Mammary epithelial cell (primary cell): ENCODE measurements at regions not wholly inside any gene's neighbourhood (a gene's known extent, or its start where the extent isn't known, plus 50 kb on each side); places are given as distances from the start of the nearest gene placed in this dataset.

ENCODE experiments used
- EZH2 ChIP-seq: IDR thresholded peaks from 2 replicates; pipeline ENCODE4 v1.6.1; 2012; ENCODE audit warnings: low read length, inconsistent platforms, borderline replicate concordance
- TF ChIP-seq, protein P1 (sequence below), 2 donors: IDR thresholded peaks in 1 of 2; conservative IDR thresholded peaks in 1 of 2; 2 replicates each; pipeline ENCODE4 v1.5.1; 2011 to 2012; ENCODE audit warnings: inconsistent platforms in 2 of 2, low read length in 2 of 2, mild to moderate bottlenecking in 2 of 2, control low read depth in 1 of 2, low read depth in 1 of 2; ENCODE audit not compliant: insufficient read depth in 1 of 2; ENCODE audit errors: extremely low read depth in 1 of 2

DNA sequence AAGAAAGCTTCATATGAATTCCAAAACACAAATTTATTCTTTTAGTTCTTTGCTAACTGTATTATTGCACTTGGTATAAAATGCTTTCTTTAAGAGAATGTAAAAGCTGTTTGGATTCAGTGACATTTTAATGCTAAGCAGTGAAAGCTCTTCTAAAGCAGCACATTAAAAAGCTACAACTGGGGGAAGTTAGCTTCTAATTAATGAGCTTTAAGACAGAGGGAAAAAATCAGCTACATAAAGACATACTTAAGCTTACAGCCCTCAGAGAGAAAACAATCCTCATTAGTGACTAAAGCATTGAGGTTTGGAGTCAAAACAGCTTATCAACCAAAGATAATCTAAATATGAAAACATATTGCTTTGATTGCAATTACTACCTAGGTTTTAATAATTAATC, 1222.2 kb upstream of the SPRY2 start:
- TF ChIP-seq, protein P1, sequence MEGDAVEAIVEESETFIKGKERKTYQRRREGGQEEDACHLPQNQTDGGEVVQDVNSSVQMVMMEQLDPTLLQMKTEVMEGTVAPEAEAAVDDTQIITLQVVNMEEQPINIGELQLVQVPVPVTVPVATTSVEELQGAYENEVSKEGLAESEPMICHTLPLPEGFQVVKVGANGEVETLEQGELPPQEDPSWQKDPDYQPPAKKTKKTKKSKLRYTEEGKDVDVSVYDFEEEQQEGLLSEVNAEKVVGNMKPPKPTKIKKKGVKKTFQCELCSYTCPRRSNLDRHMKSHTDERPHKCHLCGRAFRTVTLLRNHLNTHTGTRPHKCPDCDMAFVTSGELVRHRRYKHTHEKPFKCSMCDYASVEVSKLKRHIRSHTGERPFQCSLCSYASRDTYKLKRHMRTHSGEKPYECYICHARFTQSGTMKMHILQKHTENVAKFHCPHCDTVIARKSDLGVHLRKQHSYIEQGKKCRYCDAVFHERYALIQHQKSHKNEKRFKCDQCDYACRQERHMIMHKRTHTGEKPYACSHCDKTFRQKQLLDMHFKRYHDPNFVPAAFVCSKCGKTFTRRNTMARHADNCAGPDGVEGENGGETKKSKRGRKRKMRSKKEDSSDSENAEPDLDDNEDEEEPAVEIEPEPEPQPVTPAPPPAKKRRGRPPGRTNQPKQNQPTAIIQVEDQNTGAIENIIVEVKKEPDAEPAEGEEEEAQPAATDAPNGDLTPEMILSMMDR (conservative IDR thresholded peaks at IDR 0.05 in 1 of 2, IDR thresholded peaks at IDR 0.05 in 1 of 2; ENCODE audit: extremely low read depth in 1 of 2, insufficient read depth in 1 of 2, low read depth in 1 of 2, low read length in 2 of 2) = no peak
- TF ChIP-seq EZH2 = no peak
